A673 (cell line): ENCODE measurements at regions not wholly inside any gene's neighbourhood (a gene's known extent, or its start where the extent isn't known, plus 50 kb on each side); places are given as distances from the start of the nearest gene placed in this dataset.

Experiments used
- EZH2 ChIP-seq: fragments of 200-600 bp; sonication (generic); IDR thresholded peaks from 2 replicates; pipeline ENCODE4 v1.6.1; 2017; ENCODE audit warnings: borderline replicate concordance, low read depth, mild to moderate bottlenecking, mixed read lengths, antibody characterized with exemption, low read length; ENCODE audit not compliant: poor library complexity, severe bottlenecking
- TF ChIP-seq, protein P1 (sequence below): fragments of 300-800, 200-600 bp; sonication (generic); conservative IDR thresholded peaks from 2 replicates; pipeline ENCODE4 v1.5.1; 2017; ENCODE audit warnings: low read depth, mild to moderate bottlenecking, antibody characterized with exemption, low read length, moderate library complexity, mixed read lengths

DNA sequence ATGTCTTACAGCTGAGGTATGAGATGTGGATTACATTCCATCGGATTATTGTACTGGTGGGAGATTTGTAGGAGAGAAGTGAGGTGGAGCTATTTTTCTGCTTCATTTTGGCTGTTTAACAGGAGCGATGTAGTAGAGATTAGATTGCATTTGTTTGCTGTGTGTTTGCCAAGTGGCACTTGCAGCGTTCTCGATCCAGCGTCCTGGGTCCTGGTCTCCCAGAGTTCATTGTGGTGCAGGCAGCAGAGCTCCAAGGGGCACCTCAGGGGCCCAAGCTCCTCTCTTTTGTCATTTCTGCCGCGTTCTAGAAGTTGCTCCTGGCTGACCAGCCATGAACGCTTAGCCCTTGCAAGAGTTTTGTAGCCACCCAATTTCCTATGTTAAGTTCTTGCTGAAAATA, 210.1 kb upstream of the APCDD1 start:
- TF ChIP-seq EZH2 = no peak
- TF ChIP-seq, protein P1, sequence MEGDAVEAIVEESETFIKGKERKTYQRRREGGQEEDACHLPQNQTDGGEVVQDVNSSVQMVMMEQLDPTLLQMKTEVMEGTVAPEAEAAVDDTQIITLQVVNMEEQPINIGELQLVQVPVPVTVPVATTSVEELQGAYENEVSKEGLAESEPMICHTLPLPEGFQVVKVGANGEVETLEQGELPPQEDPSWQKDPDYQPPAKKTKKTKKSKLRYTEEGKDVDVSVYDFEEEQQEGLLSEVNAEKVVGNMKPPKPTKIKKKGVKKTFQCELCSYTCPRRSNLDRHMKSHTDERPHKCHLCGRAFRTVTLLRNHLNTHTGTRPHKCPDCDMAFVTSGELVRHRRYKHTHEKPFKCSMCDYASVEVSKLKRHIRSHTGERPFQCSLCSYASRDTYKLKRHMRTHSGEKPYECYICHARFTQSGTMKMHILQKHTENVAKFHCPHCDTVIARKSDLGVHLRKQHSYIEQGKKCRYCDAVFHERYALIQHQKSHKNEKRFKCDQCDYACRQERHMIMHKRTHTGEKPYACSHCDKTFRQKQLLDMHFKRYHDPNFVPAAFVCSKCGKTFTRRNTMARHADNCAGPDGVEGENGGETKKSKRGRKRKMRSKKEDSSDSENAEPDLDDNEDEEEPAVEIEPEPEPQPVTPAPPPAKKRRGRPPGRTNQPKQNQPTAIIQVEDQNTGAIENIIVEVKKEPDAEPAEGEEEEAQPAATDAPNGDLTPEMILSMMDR = no peak
